Central memory CD8-positive, alpha-beta T cell (primary cell): ENCODE measurements at regions not wholly inside any gene's neighbourhood (a gene's known extent, or its start where the extent isn't known, plus 50 kb on each side); places are given as distances from the start of the nearest gene placed in this dataset.

Source experiments
- ATAC-seq: fragments of 150-1000 bp; cut with Tn5 transposase; replicated peaks from 2 replicates; pipeline ENCODE4 v1.10.0; 2022; ENCODE audit warnings: mild to moderate bottlenecking, moderate FRiP score, moderate number of reproducible peaks; ENCODE audit not compliant: poor library complexity, severe bottlenecking; ENCODE audit errors: extremely low read depth
- DNase-seq, 2 donors: peaks; one replicate each; pipeline ENCODE4 v3.0.0; 2021; ENCODE audit warnings: low spot score in 2 of 2
- H3K27ac Mint-ChIP-seq: one replicate; pipeline ENCODE4 v1.8.0; 2022; ENCODE audit warnings: low read depth, mild to moderate bottlenecking, moderate library complexity, mixed read lengths
- H3K27me3 Mint-ChIP-seq: one replicate; pipeline ENCODE4 v1.8.0; 2022; ENCODE audit warnings: mixed read lengths
- H3K36me3 Mint-ChIP-seq: one replicate; pipeline ENCODE4 v1.8.0; 2022; ENCODE audit warnings: mild to moderate bottlenecking, moderate library complexity, mixed read lengths; ENCODE audit not compliant: insufficient read depth
- H3K4me1 Mint-ChIP-seq: one replicate; pipeline ENCODE4 v1.8.0; 2022; ENCODE audit warnings: mixed read lengths
- H3K4me3 Mint-ChIP-seq: one replicate; pipeline ENCODE4 v1.8.0; 2022; ENCODE audit warnings: mild to moderate bottlenecking, moderate library complexity, mixed read lengths
- H3K9me3 Mint-ChIP-seq: one replicate; pipeline ENCODE4 v1.8.0; 2022; ENCODE audit warnings: mixed read lengths

DNA sequence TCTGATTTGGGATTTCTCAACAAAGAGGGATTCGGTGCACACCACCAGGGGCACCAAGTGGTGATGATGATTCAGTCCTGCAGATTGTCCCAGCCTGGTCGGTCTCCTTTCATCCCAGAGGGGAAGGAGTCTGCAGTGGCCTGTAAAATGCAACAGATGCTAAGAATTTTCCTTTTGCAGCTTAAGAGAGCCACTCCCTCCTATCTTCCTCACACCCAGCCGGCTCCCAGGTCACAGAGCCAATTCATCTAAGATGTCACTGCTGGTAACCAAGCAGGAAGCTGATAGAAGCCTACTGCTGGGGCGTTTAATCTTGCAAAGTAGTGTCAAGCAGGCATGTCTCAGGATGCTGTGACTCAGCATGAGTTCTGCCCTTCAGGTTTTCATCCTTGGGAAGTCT is 203.8 kb upstream of the LRFN2 start:
- Mint-ChIP-seq H3K4me1 (peaks cover 42% of the 10 kb centered on the region), H3K27me3 (no peaks in the 10 kb centered on the region), H3K4me3 (no peak overlapping the region), H3K9me3 (no peaks in the 10 kb centered on the region), H3K27ac (peak overlapping the region; percentile 33), H3K36me3 (peaks cover 3% of the 10 kb centered on the region)
- DNase-seq (no peak), ATAC-seq (no peak)

DNA sequence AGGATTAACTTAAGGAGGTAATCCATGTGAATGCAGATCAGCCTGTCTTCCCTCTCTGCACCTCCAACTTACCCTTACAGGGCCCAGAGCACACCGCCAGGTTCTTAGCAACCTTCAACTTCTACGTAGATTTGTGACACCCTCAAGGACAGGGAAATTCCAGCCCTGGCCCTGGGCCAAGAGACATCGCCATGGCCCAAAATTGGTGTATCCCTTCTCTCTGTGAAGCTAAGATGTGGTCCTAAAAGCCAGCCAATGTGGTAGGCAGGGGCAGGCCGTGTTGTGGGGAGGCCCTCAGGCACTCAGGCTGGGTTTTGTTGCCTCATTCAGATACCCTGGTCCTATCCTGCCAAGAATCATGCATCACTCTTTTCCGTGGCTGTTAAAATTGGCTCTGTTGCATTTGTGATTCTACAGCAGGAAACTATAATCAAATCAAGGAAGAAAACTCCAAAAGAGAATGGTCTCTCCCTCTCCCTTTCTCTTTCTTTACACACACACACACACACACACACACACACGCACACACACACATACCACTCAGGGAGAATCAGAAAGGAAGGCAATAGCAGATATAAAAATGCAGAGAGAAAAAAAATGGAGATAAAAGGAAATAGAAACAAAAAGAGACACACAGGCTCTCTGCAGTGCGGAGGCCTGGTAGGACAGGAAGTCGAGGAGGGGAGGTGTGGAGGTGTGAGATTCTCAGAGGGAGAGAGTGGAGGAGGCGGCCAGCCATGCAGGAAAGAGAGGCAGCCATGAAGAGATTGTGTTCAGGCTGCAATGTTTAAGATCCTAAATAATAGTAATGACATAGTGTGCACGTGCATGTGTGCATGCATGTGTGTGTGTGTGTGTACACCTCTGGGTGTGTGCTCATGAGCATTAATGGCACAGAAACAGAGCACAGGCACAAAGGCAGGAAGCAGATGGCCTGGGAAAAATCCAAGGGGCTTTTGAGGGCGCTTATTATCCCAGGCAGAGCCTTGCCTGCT is 201.8 kb upstream of the LRFN2 start:
- H3K36me3 Mint-ChIP-seq = peaks cover 3% of the 10 kb centered on the region
- ATAC-seq = peak; percentile 91
- peak overlapping the region; percentile 54 for H3K4me3 Mint-ChIP-seq
- peak overlapping the region; percentile 92 for H3K27ac Mint-ChIP-seq
- peaks cover 8% of the 10 kb centered on the region for H3K27me3 Mint-ChIP-seq
- H3K4me1 Mint-ChIP-seq = peaks cover 42% of the 10 kb centered on the region
- H3K9me3 Mint-ChIP-seq = no peaks in the 10 kb centered on the region
- DNase-seq = peak; percentile 19 to 51

DNA sequence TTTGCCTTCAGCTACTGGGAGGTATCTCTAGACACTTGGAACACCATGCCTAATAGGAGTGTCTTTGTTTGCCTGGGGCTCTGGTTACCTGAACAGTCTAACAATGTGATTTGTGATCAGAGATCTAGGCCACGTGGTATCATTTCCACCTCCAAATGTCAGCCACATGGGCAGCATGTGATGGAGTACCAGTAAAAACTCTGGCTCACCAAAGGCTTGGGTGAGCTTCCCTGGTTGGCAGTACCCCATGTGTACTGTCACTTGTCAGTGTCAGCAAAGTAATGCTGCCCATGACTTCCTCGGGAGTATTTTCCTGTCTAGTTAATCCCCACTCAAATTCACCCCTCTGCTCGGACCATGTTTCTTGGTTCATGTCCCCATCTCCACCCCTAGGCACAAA is 195.2 kb upstream of the LRFN2 start:
- Mint-ChIP-seq H3K4me3 (no peak overlapping the region), H3K4me1 (no peaks in the 10 kb centered on the region), H3K9me3 (no peaks in the 10 kb centered on the region), H3K27ac (no peak overlapping the region), H3K36me3 (no peaks in the 10 kb centered on the region), H3K27me3 (peaks cover 8% of the 10 kb centered on the region)
- ATAC-seq (no peak), DNase-seq (no peak)

DNA sequence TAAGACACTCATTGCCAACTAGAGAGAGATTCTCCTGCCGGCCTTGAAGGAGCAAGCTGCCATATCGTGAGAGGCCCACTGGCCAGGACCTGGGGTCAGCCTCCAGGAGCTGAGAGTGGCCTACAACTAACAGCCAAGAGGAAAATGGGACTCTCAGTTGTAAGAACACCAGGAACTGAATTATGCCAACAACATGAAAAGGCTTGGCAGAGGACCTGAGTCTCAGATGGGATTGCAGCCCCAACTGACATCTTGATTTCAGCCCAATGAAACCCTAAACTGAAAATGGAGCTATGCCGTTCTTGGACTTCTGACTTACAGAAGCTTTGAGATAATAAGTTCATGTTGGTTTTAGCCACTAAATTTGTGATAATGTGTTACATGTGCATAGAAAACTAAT is 193.5 kb upstream of the LRFN2 start:
- no peak overlapping the region for H3K27ac Mint-ChIP-seq
- DNase-seq (no peak), ATAC-seq (no peak)
- H3K4me1 Mint-ChIP-seq = no peaks in the 10 kb centered on the region
- no peaks in the 10 kb centered on the region for H3K36me3 Mint-ChIP-seq
- peaks cover 8% of the 10 kb centered on the region for H3K27me3 Mint-ChIP-seq
- no peak overlapping the region for H3K4me3 Mint-ChIP-seq
- no peaks in the 10 kb centered on the region for H3K9me3 Mint-ChIP-seq

DNA sequence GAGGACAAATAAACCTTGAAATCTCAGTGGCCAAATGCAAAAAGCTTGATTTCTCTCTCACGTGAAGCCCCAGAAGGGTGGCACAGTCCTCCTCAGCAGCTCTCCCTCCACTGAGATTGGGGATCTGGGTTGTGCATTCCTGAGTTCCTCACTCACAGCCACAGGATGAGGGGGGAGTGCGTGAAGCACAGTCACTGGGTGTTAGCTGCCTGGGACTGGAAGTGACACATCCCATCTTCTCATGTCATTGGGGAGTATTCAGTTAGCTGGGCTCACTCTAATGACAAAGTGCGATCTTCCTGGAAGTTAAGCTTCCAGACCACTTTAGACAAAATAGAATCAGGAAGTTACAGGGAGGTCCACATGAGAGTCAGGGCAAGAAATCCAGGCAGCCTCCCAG is 192.2 kb upstream of the LRFN2 start:
- no peaks in the 10 kb centered on the region for H3K4me1 Mint-ChIP-seq
- DNase-seq (no peak), ATAC-seq (no peak)
- H3K27me3 Mint-ChIP-seq = peaks cover 11% of the 10 kb centered on the region
- H3K36me3 Mint-ChIP-seq = no peaks in the 10 kb centered on the region
- no peak overlapping the region for H3K4me3 Mint-ChIP-seq
- H3K27ac Mint-ChIP-seq = no peak overlapping the region
- H3K9me3 Mint-ChIP-seq = no peaks in the 10 kb centered on the region

DNA sequence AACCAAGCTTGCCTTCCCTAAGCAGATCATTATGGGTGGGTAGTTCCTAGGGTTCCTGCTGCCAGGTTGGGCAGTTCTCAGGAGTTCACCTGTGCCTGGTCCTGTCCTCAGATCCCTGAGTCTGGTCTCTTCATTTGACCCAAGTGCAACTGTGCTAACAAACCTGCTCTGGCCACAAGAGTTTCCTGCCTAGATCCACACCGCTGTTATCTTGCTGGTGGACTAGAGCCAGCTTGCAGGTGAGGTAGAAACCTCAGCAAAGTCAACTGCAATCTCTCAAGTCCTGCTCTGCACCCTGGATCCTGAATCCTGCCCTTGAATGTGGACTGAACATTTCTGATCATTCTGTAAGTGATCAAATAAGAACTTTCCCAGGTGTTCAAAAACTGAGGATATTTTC is 191.8 kb upstream of the LRFN2 start:
- no peak for ATAC-seq
- no peaks in the 10 kb centered on the region for H3K4me1 Mint-ChIP-seq
- no peak overlapping the region for H3K4me3 Mint-ChIP-seq
- no peak for DNase-seq
- no peak overlapping the region for H3K27ac Mint-ChIP-seq
- H3K36me3 Mint-ChIP-seq = no peaks in the 10 kb centered on the region
- no peaks in the 10 kb centered on the region for H3K9me3 Mint-ChIP-seq
- H3K27me3 Mint-ChIP-seq = peaks cover 12% of the 10 kb centered on the region

DNA sequence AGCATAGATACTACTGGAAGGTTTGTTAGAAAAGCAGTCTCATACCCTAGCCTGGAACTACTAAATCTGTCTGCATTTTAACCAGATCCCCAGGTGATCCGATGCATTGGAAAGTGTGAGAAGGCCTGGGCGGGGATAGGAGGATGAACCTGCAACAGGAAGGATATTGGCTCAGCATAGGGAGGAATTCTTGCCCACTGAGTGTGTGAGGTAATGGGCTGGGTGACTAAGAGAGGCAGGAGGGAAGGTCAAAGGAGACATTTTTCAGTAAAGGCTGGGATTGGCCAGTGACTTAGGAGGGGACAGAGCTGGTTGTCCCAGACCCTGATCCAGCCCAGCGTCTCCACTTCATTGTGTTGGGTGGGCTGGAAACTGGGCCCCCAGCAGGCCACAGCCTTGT is 191.0 kb upstream of the LRFN2 start:
- no peaks in the 10 kb centered on the region for H3K4me1 Mint-ChIP-seq
- H3K27me3 Mint-ChIP-seq = peaks cover 12% of the 10 kb centered on the region
- no peak overlapping the region for H3K4me3 Mint-ChIP-seq
- H3K36me3 Mint-ChIP-seq = no peaks in the 10 kb centered on the region
- DNase-seq = no peak
- no peak for ATAC-seq
- no peaks in the 10 kb centered on the region for H3K9me3 Mint-ChIP-seq
- H3K27ac Mint-ChIP-seq = no peak overlapping the region

DNA sequence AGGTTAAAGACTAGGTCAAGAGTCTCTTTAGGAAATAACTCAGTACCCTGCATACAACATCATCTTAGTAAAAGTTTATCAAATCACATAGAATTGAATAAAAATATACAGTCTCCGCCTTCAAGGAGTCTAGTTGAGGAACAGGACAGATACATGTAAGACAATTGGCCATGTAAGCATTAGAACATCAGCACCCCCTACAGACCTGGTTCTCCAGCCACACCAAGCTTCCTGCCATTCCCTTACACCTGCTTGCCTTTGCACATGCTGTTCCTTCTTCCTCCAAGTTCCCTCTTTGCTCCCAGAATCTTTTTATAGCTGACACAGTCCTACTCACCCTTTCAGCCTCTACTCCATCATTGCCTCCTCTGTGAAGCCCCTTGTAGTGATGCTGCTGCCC is 187.8 kb upstream of the LRFN2 start:
- no peaks in the 10 kb centered on the region for H3K4me1 Mint-ChIP-seq
- ATAC-seq = no peak
- peaks cover 12% of the 10 kb centered on the region for H3K27me3 Mint-ChIP-seq
- no peak for DNase-seq
- no peaks in the 10 kb centered on the region for H3K9me3 Mint-ChIP-seq
- no peak overlapping the region for H3K4me3 Mint-ChIP-seq
- peaks cover 1% of the 10 kb centered on the region for H3K36me3 Mint-ChIP-seq
- H3K27ac Mint-ChIP-seq = no peak overlapping the region

DNA sequence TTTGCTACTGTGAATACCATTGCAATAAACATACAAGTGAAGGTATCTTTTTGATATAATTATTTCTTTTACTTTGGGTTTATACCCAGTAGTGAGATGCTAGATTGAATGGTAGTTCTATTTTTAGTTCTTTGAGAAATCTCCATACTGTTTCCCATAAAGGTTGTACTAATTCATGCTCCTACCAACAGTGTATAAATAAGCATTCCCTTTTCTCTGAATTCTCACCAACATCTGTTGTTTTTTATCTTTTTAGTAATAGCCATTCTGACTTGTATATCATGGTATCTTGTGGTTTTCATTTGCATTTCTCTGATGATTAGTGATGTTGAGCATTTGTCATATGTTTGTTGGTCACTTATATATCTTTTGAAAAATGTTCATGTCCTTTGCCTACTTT is 183.6 kb upstream of the LRFN2 start:
- ATAC-seq (no peak), DNase-seq (no peak)
- no peak overlapping the region for H3K4me3 Mint-ChIP-seq
- H3K36me3 Mint-ChIP-seq = peaks cover 1% of the 10 kb centered on the region
- no peak overlapping the region for H3K27ac Mint-ChIP-seq
- H3K4me1 Mint-ChIP-seq = no peaks in the 10 kb centered on the region
- H3K9me3 Mint-ChIP-seq = no peaks in the 10 kb centered on the region
- peaks cover 21% of the 10 kb centered on the region for H3K27me3 Mint-ChIP-seq

DNA sequence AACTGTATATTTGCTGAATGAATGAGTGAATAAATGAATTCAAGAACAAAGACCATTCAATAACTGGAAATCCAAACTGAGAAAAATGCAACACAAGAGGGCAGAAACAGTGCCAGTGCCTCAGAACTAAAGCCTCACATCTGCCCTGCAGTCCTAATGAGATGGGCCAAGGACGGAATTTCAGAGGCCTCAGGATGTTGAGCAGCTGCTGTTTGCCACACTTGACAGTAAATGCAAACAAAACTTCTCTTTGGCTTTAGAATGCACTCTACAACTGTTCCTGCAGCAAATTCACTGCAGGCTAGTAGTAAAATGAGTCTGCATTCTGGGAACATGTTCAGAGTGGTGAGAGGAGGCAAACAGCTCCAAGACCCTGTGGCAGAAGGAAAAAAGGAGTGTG is 177.6 kb upstream of the LRFN2 start:
- H3K4me1 Mint-ChIP-seq = no peaks in the 10 kb centered on the region
- H3K27me3 Mint-ChIP-seq = peaks cover 9% of the 10 kb centered on the region
- no peak for ATAC-seq

DNA sequence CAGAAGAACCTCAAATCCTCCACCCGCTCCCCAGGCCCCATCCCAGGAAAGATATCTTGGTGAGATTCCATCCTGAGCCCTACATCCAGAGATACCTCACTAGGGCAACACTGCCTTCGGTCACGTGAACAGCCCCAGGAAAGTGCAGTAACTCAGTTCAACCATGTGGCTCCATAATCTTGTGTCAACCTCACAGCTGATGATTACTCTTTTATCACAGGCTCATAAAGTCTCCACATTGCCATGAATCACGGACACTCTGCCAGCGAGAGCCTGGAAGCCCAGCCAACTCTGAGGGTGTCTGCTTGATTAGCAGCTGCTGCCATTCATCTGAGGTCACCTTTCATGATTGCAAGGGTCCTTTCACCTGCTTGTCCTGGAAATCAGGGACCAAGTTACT is 175.8 kb upstream of the LRFN2 start:
- Mint-ChIP-seq H3K4me3 (no peak overlapping the region), H3K27me3 (peaks cover 14% of the 10 kb centered on the region), H3K4me1 (no peaks in the 10 kb centered on the region), H3K9me3 (no peaks in the 10 kb centered on the region), H3K36me3 (no peaks in the 10 kb centered on the region), H3K27ac (no peak overlapping the region)
- ATAC-seq = no peak
- DNase-seq = no peak

More for the DNA sequence above, 177.6 kb upstream of the LRFN2 start:
- Mint-ChIP-seq H3K36me3 (no peaks in the 10 kb centered on the region), H3K27ac (no peak overlapping the region), H3K9me3 (no peaks in the 10 kb centered on the region), H3K4me3 (no peak overlapping the region)
- DNase-seq = no peak

DNA sequence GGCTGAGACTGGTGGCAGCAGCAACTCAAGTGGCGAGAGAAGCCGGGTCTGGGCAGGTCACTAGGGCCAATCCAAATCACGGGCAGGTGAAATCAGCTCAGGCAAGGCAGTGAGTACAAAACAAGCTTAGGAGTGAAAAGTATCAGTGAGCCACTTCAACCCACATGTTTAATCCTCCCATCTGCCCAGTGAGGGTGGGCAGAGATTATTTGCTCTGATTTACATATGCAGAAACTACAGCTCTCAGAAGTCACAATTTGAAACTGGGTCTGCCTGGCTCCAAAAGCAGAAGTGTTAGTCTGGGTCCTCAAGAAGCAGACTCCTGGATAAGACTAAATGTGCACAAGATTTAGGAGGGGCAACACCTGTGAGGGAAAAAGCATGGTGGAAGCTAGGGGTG is 173.7 kb upstream of the LRFN2 start:
- DNase-seq (no peak), ATAC-seq (no peak)
- H3K4me3 Mint-ChIP-seq = no peak overlapping the region
- H3K4me1 Mint-ChIP-seq = no peaks in the 10 kb centered on the region
- H3K27ac Mint-ChIP-seq = no peak overlapping the region
- H3K27me3 Mint-ChIP-seq = peaks cover 35% of the 10 kb centered on the region
- no peaks in the 10 kb centered on the region for H3K36me3 Mint-ChIP-seq
- H3K9me3 Mint-ChIP-seq = no peaks in the 10 kb centered on the region

DNA sequence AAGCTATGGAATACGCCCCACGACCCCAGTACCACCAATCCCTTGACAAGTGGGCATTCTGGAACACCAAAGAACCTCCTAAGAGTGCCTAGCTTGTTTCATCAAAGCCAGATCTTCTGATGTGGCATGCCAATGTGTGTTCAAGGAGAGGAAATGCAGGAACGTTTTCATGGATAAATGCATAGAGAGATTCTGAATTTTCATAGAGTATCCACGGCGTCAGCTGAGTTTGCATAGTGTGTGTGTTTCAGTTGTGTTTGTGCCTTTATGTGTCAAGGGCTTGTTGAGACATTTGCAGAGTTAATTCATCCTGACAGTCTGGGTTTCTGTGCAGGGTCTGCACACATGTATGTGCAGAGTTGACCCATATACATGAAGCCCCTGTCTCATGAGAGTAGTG is 172.7 kb upstream of the LRFN2 start:
- H3K9me3 Mint-ChIP-seq = no peaks in the 10 kb centered on the region
- H3K36me3 Mint-ChIP-seq = no peaks in the 10 kb centered on the region
- ATAC-seq (no peak), DNase-seq (no peak)
- H3K27me3 Mint-ChIP-seq = peaks cover 45% of the 10 kb centered on the region
- no peak overlapping the region for H3K4me3 Mint-ChIP-seq
- no peak overlapping the region for H3K27ac Mint-ChIP-seq
- H3K4me1 Mint-ChIP-seq = no peaks in the 10 kb centered on the region
